H1 (cell line): ENCODE measurements at regions not wholly inside any gene's neighbourhood (a gene's known extent, or its start where the extent isn't known, plus 50 kb on each side); places are given as distances from the start of the nearest gene placed in this dataset.

Source experiments
- BRCA1 ChIP-seq: IDR thresholded peaks from 2 replicates; pipeline ENCODE4 v1.6.1; 2012; ENCODE audit warnings: low read depth, low read length, improper control_type of control experiment
- CHD1 ChIP-seq: IDR thresholded peaks from 2 replicates; pipeline ENCODE4 v1.6.1; 2012; ENCODE audit warnings: low read depth, low read length, improper control_type of control experiment
- CHD7 ChIP-seq: fragments of 300-600 bp; sonication (generic); IDR thresholded peaks from 2 replicates; pipeline ENCODE4 v1.7.1; 2012; ENCODE audit warnings: low read length, moderate library complexity, mild to moderate bottlenecking, inconsistent platforms; ENCODE audit not compliant: insufficient replicate concordance
- FOSL1 ChIP-seq: IDR thresholded peaks from 2 replicates; pipeline ENCODE4 v1.6.1; 2011; ENCODE audit warnings: mild to moderate bottlenecking, low read depth, low read length, moderate library complexity; ENCODE audit not compliant: insufficient read depth
- GABPA ChIP-seq: IDR thresholded peaks from 2 replicates; pipeline ENCODE4 v1.6.1; 2011; ENCODE audit warnings: mild to moderate bottlenecking, low read length, moderate library complexity, borderline replicate concordance; ENCODE audit not compliant: insufficient read depth
- MAFK ChIP-seq: IDR thresholded peaks from 2 replicates; pipeline ENCODE4 v1.6.1; 2012; ENCODE audit warnings: low read depth, mild to moderate bottlenecking, improper control_type of control experiment, low read length
- RXRA ChIP-seq: IDR thresholded peaks from 2 replicates; pipeline ENCODE4 v1.6.1; 2011; ENCODE audit warnings: low read depth, mild to moderate bottlenecking, low read length, moderate library complexity; ENCODE audit not compliant: insufficient read depth
- SAP30 ChIP-seq: fragments of 300-600 bp; sonication (generic); IDR thresholded peaks from 2 replicates; pipeline ENCODE4 v1.7.1; 2012; ENCODE audit warnings: low read length, moderate library complexity, mild to moderate bottlenecking, inconsistent platforms; ENCODE audit not compliant: insufficient read depth, insufficient replicate concordance
- SP2 ChIP-seq: IDR thresholded peaks from 2 replicates; pipeline ENCODE4 v1.6.1; 2012; ENCODE audit warnings: mild to moderate bottlenecking, low read length, inconsistent platforms
- TF ChIP-seq, protein P1 (sequence below): IDR thresholded peaks from 2 replicates; pipeline ENCODE4 v1.6.1; 2011; ENCODE audit warnings: low read length, improper control_type of control experiment

DNA sequence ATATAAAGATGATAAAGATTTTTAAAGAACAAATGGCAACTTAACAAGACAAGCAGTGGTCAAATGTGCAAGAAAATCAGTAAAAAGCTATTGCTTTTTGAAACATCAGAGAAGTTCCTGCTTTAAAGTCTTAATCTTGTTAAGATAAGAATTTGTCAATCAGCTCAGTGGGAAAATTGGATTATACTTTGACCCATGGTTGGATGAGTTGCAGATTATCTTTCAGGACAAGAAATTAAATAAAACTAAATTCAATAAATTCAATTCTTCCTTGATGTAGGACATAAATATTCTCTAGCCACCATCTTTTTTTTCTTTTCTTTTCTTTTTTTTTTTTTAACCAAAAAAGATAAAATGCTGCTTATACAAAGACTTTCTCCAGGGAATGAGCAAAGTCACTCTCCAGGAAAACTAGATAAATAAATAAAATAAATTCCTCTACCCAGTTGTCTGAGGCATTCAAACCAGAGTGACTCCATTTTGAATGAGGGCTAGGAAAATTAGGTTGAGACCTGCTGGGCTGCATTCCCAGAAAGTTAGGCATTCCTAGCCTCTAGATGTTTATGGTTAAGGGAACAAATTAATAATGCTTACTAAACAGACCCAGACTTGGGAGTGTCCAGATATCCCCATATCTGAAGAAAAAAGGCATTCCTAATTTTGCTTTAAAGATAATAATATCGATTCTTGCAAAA is 211.2 kb downstream of the SNCA start (continued):
- TF ChIP-seq CHD7: no peak
- TF ChIP-seq GABPA: no peak
- TF ChIP-seq CHD1: no peak
- TF ChIP-seq, protein P1, sequence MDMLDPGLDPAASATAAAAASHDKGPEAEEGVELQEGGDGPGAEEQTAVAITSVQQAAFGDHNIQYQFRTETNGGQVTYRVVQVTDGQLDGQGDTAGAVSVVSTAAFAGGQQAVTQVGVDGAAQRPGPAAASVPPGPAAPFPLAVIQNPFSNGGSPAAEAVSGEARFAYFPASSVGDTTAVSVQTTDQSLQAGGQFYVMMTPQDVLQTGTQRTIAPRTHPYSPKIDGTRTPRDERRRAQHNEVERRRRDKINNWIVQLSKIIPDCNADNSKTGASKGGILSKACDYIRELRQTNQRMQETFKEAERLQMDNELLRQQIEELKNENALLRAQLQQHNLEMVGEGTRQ: no peak
- no peak for TF ChIP-seq SAP30
- TF ChIP-seq MAFK: no peak
- TF ChIP-seq FOSL1: no peak
- no peak for TF ChIP-seq RXRA
- TF ChIP-seq BRCA1: no peak
- TF ChIP-seq SP2: no peak
